HG02623 (cell line): ENCODE measurements at regions not wholly inside any gene's neighbourhood (a gene's known extent, or its start where the extent isn't known, plus 50 kb on each side); places are given as distances from the start of the nearest gene placed in this dataset.
"Not testable (repeated sequence)": the region's sequence is repeated elsewhere in the genome, so short reads cannot be mapped to it uniquely, and the experiment has no call there.

Source experiments
- ATAC-seq: cut with Tn5 transposase; IDR thresholded peaks from one replicate; pipeline ENCODE4 v1.9.1; 2021; ENCODE audit warnings: moderate library complexity; ENCODE audit not compliant: unreplicated experiment

GRCh38 chr3:150248888-150249681, 159.0 kb upstream of the TSC22D2 start:
- no peak for ATAC-seq

DNA sequence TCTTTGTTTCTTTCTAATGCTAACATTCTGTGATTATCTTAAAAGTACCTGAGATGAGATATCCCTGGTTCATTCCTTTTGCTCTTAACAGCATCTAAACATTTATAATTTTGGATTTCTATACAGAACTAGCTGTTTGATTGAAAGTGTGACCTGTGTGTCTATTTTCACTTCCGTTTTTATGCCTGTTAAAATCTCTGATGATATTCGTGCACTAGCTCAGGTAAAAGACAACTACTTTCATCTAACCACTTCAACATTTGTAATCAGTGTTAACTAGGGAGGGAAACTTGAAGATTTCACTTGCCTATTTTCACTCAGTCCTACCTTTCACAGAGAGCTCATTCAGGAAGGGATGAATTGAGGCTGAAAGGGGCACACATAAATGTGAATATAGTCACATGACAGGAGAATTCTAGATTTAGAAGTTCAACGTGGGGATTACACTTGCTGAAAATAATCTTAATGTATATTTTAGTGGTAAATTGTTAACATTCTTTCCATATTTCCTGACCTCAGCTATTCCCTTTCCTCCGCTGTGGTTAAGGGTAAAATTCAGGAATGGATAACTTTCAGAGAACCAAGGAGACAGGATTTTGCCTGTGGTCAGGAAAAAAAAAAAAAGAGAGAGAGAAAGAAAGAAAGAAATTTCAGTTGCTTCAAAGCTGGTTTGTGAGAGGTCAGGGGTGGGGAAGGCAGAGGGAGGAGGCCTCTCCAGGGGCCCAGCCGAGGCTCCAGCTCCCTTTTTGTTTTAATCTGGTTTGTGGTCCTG, 159.8 kb upstream of the TSC22D2 start:
- no peak for ATAC-seq

DNA sequence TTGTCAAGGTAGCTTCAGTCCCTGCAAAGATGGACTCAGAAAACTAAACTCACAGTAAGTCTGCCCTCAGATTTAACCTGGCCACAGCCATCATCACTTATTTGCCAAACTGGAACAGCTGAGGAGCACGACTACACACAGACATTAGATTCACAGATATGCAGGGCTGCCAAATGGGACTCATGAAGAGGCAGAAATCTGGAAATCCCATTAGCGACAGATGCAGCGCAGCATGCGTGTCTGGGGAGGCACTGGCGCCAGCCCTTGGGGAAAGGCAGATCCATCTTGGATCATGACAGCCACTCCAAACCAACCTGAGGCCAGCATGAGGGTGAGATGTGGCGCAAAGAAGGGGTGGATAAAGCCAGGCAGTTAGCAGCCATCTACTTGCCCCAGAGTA, 160.7 kb upstream of the TSC22D2 start:
- ATAC-seq = no peak

- ATAC-seq = no peak
Measured at GRCh38 chr3:150243466-150243865, 164.6 kb upstream of the TSC22D2 start.

GRCh38 chr3:150242220-150242936, 165.7 kb upstream of the TSC22D2 start:
- no peak for ATAC-seq

DNA sequence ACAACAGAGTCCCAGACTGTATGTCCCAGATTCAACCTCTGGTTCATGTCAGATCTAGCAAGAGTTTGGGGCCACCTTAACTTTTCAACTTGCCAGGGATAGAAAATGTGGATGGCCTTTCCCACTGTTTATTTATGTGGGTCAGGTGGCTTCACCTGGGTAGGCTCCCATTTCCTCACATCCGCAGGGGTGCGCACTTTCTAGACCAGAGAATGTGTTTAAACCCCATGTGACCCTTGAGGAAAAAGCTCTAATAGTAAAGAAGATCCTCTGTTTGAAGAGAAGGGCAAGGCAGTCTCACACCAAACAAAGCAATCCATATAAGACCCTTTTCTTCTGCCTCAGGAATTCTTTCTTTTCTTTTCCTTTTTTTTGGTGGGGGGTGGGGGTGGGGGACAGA, 167.2 kb upstream of the TSC22D2 start:
- no peak for ATAC-seq

- ATAC-seq = no peak
Measured at GRCh38 chr3:150239766-150240165, 168.3 kb upstream of the TSC22D2 start.

- ATAC-seq = no peak
Measured at GRCh38 chr3:150238995-150239619, 169.0 kb upstream of the TSC22D2 start.

GRCh38 chr3:150238048-150238802, 169.9 kb upstream of the TSC22D2 start:
- ATAC-seq = no peak

- ATAC-seq = no peak
Measured at GRCh38 chr3:150237490-150237889, 170.6 kb upstream of the TSC22D2 start.

DNA sequence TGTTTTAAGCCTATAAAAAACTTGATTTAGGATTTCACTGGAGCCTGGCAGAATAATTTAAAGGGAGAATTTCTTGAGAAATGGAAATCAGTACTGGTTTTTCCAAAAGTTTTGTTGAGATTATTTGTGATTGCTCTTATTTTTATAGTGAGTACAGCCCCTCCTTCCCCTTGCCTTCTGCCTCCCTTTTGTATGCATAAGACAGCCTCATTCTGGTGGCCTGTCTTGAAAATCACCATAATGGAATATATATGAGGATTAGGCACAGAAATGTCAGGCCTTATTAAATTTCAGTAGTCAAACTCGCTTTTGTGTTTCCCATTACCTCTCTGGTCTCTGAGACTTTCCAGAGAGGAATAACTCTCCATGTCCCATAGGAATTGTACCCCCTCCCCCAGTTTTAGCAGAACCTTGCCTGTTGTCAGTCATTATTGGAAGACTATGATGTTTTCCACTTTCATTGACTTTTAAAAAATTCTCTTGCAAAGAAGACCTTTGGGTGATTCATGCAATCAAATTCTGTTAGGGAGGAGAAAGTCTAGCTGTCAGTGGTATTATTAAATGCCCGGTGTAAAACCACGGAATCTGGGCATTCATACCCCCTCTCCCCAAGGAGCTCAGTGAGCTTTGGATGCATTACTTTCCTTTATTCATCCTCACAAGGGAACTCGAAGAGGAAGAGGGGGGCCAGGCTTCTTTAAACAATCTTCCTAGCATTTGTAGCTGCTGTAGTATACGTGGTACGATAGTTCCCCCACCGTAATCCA, 171.6 kb upstream of the TSC22D2 start:
- ATAC-seq = no peak

DNA sequence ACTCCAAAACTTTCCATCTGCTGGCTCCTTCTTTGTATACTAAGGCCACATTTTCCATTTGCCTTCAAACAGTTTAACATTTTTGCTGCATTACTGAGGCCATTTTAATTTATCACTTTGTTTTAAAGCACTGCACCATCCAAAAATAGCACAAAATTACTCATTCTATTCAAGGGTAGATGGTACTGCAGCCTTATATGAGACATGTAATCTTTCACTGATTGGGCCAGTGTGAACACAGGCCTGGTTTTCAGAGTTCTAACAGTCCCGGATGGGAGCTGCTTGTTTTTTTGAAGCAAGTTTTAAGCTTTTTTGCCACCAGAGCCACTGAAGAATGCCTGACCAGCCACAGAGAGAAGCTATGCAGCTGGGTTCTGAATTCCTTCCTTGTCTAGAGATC, 172.3 kb upstream of the TSC22D2 start:
- no peak for ATAC-seq

- no peak for ATAC-seq
Measured at GRCh38 chr3:150232992-150233451, 175.1 kb upstream of the TSC22D2 start.

GRCh38 chr3:150230037-150230436, 178.1 kb upstream of the TSC22D2 start:
- ATAC-seq = no peak

DNA sequence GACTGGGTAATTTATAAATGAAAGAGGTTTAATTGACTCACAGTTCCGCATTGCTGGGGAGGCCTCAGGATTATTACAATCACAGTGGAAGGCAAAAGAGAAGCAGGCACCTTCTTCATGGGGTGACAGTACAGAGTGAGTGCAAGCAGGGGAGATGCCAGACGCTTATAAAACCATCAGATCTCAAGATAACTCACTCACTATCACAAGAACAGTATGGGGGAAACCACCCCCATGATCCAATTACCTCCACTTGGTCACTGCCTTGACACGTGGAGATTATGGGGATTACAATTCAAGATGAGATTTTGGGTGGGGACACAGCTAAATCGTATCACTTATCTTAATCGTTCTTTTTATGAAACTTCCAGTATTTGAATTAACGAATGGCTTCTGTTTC, 179.5 kb upstream of the TSC22D2 start:
- not testable (repeated sequence) for ATAC-seq

GRCh38 chr3:150227839-150228238, 180.3 kb upstream of the TSC22D2 start:
- no peak for ATAC-seq

DNA sequence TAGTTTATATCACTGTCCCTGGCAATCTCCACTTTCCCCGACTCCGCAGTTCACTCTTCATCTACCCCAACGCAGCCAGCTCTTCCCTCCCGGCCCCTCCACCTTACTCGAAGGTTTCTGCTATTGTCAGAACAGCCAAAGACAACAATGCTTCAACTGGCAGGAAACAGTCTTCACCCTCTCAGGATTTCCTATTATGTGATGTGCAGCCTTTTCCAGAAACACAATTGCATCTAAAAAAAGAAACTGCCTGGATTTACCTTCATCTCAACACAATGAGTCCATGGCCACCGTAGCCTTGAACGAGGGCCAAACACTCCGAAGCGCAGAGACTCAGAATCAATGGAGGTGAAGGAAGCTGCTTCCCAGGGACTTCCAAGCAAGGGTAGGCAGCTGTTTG, 182.1 kb upstream of the TSC22D2 start:
- ATAC-seq = no peak

- no peak for ATAC-seq
Measured at GRCh38 chr3:150223558-150223957, 184.5 kb upstream of the TSC22D2 start.

DNA sequence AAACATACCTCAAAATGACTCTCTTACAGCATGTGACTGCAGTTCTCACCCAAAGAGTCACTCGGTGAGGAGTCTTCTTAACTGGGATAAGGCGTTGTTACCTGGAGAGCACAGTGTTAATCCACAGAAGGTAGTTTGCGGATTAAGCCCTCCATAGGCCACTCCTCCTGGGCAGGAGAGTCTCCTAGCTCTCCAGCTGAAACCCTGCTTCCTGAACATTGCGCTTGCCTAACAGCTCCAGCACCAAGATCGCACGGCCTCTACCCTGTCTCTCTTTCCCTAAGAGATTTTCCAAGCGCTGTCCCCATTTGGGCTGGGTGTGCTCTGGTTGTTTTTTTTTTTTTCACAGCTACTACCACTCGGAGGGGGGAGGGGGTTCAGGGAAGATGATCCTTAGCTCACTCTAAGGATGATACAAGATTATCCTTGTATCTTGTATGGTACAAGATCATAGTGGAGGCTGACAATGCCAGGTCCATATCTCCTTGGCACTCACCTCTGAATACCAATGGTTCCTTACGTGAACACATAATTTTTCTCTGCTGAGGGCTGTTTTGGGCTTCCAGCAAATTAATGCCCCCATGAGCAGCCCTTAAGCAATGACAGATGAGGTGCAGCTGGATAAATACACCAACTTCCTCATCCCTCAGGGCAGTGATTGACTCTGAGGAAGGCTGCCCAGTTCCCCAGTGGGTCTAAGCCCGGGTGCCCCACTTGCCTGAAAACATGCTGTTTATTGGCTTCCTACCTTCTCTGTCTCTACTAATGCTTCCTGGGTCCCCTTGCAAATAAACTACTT, 185.2 kb upstream of the TSC22D2 start:
- ATAC-seq = no peak
